H9 (cell line): ENCODE measurements at regions not wholly inside any gene's neighbourhood (a gene's known extent, or its start where the extent isn't known, plus 50 kb on each side); places are given as distances from the start of the nearest gene placed in this dataset.
A peak's percentile ranks its signal among the peaks of the same experiment; 100 is the strongest.

Experiments
- DNase-seq: peaks from one replicate; pipeline ENCODE4 v3.0.0-alpha.2; 2017
- H2AFZ ChIP-seq: one replicate; pipeline ENCODE4 v1.6.1; 2013; ENCODE audit warnings: mild to moderate bottlenecking, low read length, control low read depth, moderate library complexity
- H2AK5ac ChIP-seq: 2 replicates; pipeline ENCODE4 v1.6.1; 2013; ENCODE audit warnings: low read length, control low read depth, mixed read lengths; ENCODE audit not compliant: insufficient read length
- H2BK120ac ChIP-seq: one replicate; pipeline ENCODE4 v1.6.1; 2013; ENCODE audit warnings: low read depth, mild to moderate bottlenecking, low read length, control low read depth, inconsistent platforms; ENCODE audit not compliant: poor library complexity, severe bottlenecking
- H2BK12ac ChIP-seq: 2 replicates; pipeline ENCODE4 v1.6.1; 2013; ENCODE audit warnings: low read length, control low read depth, mixed read lengths, low read depth; ENCODE audit not compliant: insufficient read length
- H2BK15ac ChIP-seq: 2 replicates; pipeline ENCODE4 v1.6.1; 2013; ENCODE audit warnings: low read depth, low read length, control low read depth
- H2BK20ac ChIP-seq: one replicate; pipeline ENCODE4 v1.6.1; 2013; ENCODE audit warnings: low read depth, mild to moderate bottlenecking, low read length, control low read depth, inconsistent platforms; ENCODE audit not compliant: poor library complexity, severe bottlenecking
- H2BK5ac ChIP-seq: 2 replicates; pipeline ENCODE4 v1.6.1; 2013; ENCODE audit warnings: low read length, control low read depth, mixed read lengths; ENCODE audit not compliant: insufficient read length
- H3K14ac ChIP-seq: 2 replicates; pipeline ENCODE4 v1.6.1; 2013; ENCODE audit warnings: low read length, control low read depth; ENCODE audit not compliant: insufficient read depth
- H3K18ac ChIP-seq: 2 replicates; pipeline ENCODE4 v1.6.1; 2013; ENCODE audit warnings: low read depth, mild to moderate bottlenecking, mixed read lengths, low read length, control low read depth; ENCODE audit not compliant: insufficient read length
- H3K23ac ChIP-seq: 2 replicates; pipeline ENCODE4 v1.6.1; 2013; ENCODE audit warnings: low read length, control low read depth, mixed read lengths, low read depth; ENCODE audit not compliant: insufficient read length
- H3K23me2 ChIP-seq: 2 replicates; pipeline ENCODE4 v1.6.1; 2013; ENCODE audit warnings: low read depth, mild to moderate bottlenecking, mixed read lengths, low read length, control low read depth; ENCODE audit not compliant: insufficient read length, poor library complexity, severe bottlenecking
- H3K27ac ChIP-seq: 2 replicates; pipeline ENCODE4 v1.5.1; 2013; ENCODE audit warnings: low read length, control low read depth, mixed read lengths, low read depth; ENCODE audit not compliant: insufficient read length
- H3K27me3 ChIP-seq: 2 replicates; pipeline ENCODE4 v1.6.1; 2013; ENCODE audit warnings: low read length, control low read depth, inconsistent platforms; ENCODE audit not compliant: insufficient read depth
- H3K4ac ChIP-seq: 2 replicates; pipeline ENCODE4 v1.6.1; 2013; ENCODE audit warnings: low read depth, mild to moderate bottlenecking, control low read depth, inconsistent platforms, low read length, moderate library complexity
- H3K4me1 ChIP-seq: 2 replicates; pipeline ENCODE4 v1.6.1; 2013; ENCODE audit warnings: low read length, control low read depth, inconsistent platforms; ENCODE audit not compliant: insufficient read depth
- H3K4me2 ChIP-seq: 2 replicates; pipeline ENCODE4 v1.6.1; 2013; ENCODE audit warnings: low read length, control low read depth, mixed read lengths; ENCODE audit not compliant: insufficient read length, insufficient read depth
- H3K56ac ChIP-seq: 2 replicates; pipeline ENCODE4 v1.6.1; 2013; ENCODE audit warnings: low read depth, mild to moderate bottlenecking, mixed read lengths, low read length, control low read depth; ENCODE audit not compliant: insufficient read length
- H3K79me1 ChIP-seq: 2 replicates; pipeline ENCODE4 v1.6.1; 2013; ENCODE audit warnings: low read depth, mild to moderate bottlenecking, moderate library complexity, low read length, control low read depth, inconsistent platforms; ENCODE audit not compliant: insufficient read depth, poor library complexity, severe bottlenecking
- H3K79me2 ChIP-seq: 2 replicates; pipeline ENCODE4 v1.6.1; 2013; ENCODE audit warnings: low read length, control low read depth, inconsistent platforms; ENCODE audit not compliant: insufficient read depth
- H3K9ac ChIP-seq: 2 replicates; pipeline ENCODE4 v1.6.1; 2013; ENCODE audit warnings: low read length, control low read depth, mixed read lengths; ENCODE audit not compliant: insufficient read length; ENCODE audit errors: extremely low read depth
- H3K9me3 ChIP-seq: one replicate; pipeline ENCODE4 v1.6.1; 2013; ENCODE audit warnings: low read depth, low read length, inconsistent platforms; ENCODE audit not compliant: control insufficient read depth
- H3T11ph ChIP-seq: one replicate; pipeline ENCODE4 v1.6.1; 2013; ENCODE audit warnings: mild to moderate bottlenecking, low read length, control low read depth, inconsistent platforms
- H4K20me1 ChIP-seq: one replicate; pipeline ENCODE4 v1.6.1; 2013; ENCODE audit not compliant: control insufficient read depth, insufficient read length, insufficient read depth
- H4K5ac ChIP-seq: 2 replicates; pipeline ENCODE4 v1.6.1; 2013; ENCODE audit warnings: low read depth, mild to moderate bottlenecking, mixed read lengths, low read length, control low read depth; ENCODE audit not compliant: insufficient read length
- H4K8ac ChIP-seq: replicated peaks from 2 replicates; pipeline ENCODE4 v1.6.1; 2013; ENCODE audit warnings: low read length, control low read depth, mixed read lengths, low read depth; ENCODE audit not compliant: insufficient read length
- H4K91ac ChIP-seq: 2 replicates; pipeline ENCODE4 v1.6.1; 2013; ENCODE audit warnings: low read depth, mild to moderate bottlenecking, moderate library complexity, mixed read lengths, low read length, control low read depth; ENCODE audit not compliant: insufficient read length
- H3K27ac Mint-ChIP-seq, 3 experiments: 2 replicates in 2 of 3; 3 replicates in 1 of 3; pipeline ENCODE4 v1.8.0; 2020 to 2021; ENCODE audit warnings: mixed read lengths in 3 of 3, mild to moderate bottlenecking in 1 of 3, moderate library complexity in 1 of 3
- H3K27me3 Mint-ChIP-seq: 2 replicates; pipeline ENCODE4 v1.8.0; 2021; ENCODE audit warnings: low read depth, mild to moderate bottlenecking, moderate library complexity, mixed read lengths
- H3K36me3 Mint-ChIP-seq, 3 experiments: 2 replicates in 2 of 3; 3 replicates in 1 of 3; pipeline ENCODE4 v1.8.0; 2020 to 2021; ENCODE audit warnings: low read depth in 3 of 3, mixed read lengths in 3 of 3; ENCODE audit not compliant: insufficient read depth in 1 of 3
- H3K4me1 Mint-ChIP-seq, 2 experiments: 2 replicates each; pipeline ENCODE4 v1.8.0; 2020; ENCODE audit warnings: mixed read lengths in 2 of 2
- H3K4me3 Mint-ChIP-seq, 2 experiments: 2 replicates in 1 of 2; 3 replicates in 1 of 2; pipeline ENCODE4 v1.8.0; 2020 to 2021; ENCODE audit warnings: mild to moderate bottlenecking in 2 of 2, mixed read lengths in 2 of 2, moderate library complexity in 1 of 2
- H3K9me3 Mint-ChIP-seq, 2 experiments: 2 replicates in 1 of 2; 3 replicates in 1 of 2; pipeline ENCODE4 v1.8.0; 2020; ENCODE audit warnings: mild to moderate bottlenecking in 2 of 2, mixed read lengths in 2 of 2, moderate library complexity in 1 of 2
- CTCF ChIP-seq: fragments of 200-600 bp; sonication (generic); conservative IDR thresholded peaks from 3 replicates; pipeline ENCODE4 v1.8.0; 2021; ENCODE audit warnings: antibody characterized with exemption, mild to moderate bottlenecking
- WGBS: extraction: QIAGEN DNeasy Blood & Tissue Kit; methylation state at CpG from one replicate; pipeline ENCODE4 v1.1.7; 2013; ENCODE audit warnings: missing lambda C conversion rate, low lambda C conversion rate, mixed read lengths; ENCODE audit not compliant: insufficient read length; ENCODE audit errors: extremely low coverage; 5-methylcytosine and 5-hydroxymethylcytosine counted together

GRCh38 chr5:45110399-45110798 is 301.7 kb downstream of the MRPS30 start:
- Mint-ChIP-seq H3K4me1 (peaks cover 37 to 45% of the 10 kb centered on the region in 2 experiments), H3K9me3 (peaks cover 0 to under 1% of the 10 kb centered on the region in 2 experiments; a peak in 2 of 5 replicates), H3K27me3 (no peaks in the 10 kb centered on the region), H3K27ac (peak overlapping the region; percentile 0 to 93 (median 2); a peak in 5 of 7 replicates), H3K4me3 (peak overlapping the region in 1 of 2 experiments; percentile 15; a peak in 3 of 5 replicates), H3K36me3 (peaks cover 0 to 6% (median 0%) of the 10 kb centered on the region in 3 experiments; a peak in 3 of 7 replicates)
- H3K18ac ChIP-seq: no peak overlapping the region
- no peak for DNase-seq
- H3K79me1 ChIP-seq: no peaks in the 10 kb centered on the region
- H2AK5ac ChIP-seq: no peak overlapping the region
- H2BK120ac ChIP-seq: no peak overlapping the region
- no peaks in the 10 kb centered on the region for H3K23me2 ChIP-seq
- H4K20me1 ChIP-seq: no peaks in the 10 kb centered on the region
- no peak for TF ChIP-seq CTCF
- no peak overlapping the region for H4K8ac ChIP-seq
- H2AFZ ChIP-seq: no peak overlapping the region
- no peak overlapping the region for H3K9ac ChIP-seq
- peak overlapping the region; percentile 8 for H3K4me2 ChIP-seq
- no peak overlapping the region for H3T11ph ChIP-seq
- H3K79me2 ChIP-seq: no peaks in the 10 kb centered on the region
- H2BK20ac ChIP-seq: no peak overlapping the region
- no peaks in the 10 kb centered on the region for H3K9me3 ChIP-seq
- H2BK12ac ChIP-seq: no peak overlapping the region
- no peak overlapping the region for H3K14ac ChIP-seq
- H3K27ac ChIP-seq: peak overlapping the region; percentile 92
- no peak overlapping the region for H4K91ac ChIP-seq
- no peak overlapping the region for H2BK5ac ChIP-seq
- peaks cover 8% of the 10 kb centered on the region for H3K4me1 ChIP-seq
- no peak overlapping the region for H4K5ac ChIP-seq
- no CpG with 5 or more reads among the region's 1 CpG for WGBS
- H3K23ac ChIP-seq: no peak overlapping the region
- no peaks in the 10 kb centered on the region for H3K27me3 ChIP-seq
- no peak overlapping the region for H3K4ac ChIP-seq
- no peak overlapping the region for H3K56ac ChIP-seq
- no peak overlapping the region for H2BK15ac ChIP-seq
